GM12878 (cell line): ENCODE measurements at regions not wholly inside any gene's neighbourhood (a gene's known extent, or its start where the extent isn't known, plus 50 kb on each side); places are given as distances from the start of the nearest gene placed in this dataset.

Source experiments
- ATAC-seq: fragments of 200-7000 bp; cut with Tn5 transposase; 3 replicates; pipeline ENCODE4 v1.9.1; 2020; ENCODE audit warnings: mild to moderate bottlenecking, moderate library complexity
- BruUV-seq: library from RNA; stranded (reverse); fragments of 400-500 nt; replicated peaks from 2 replicates; lab custom pipeline; 2021; lab: Mats Ljungman, UMichigan
- CTCF ChIA-PET: fragments of 300-600 bp; sonication (Branson Sonifier 250); formaldehyde crosslinking; extraction: SDS; loops from one replicate; lab custom pipeline; 2021; ENCODE audit warnings: inconsistent platforms; lab: Yijun Ruan, JAX
- POLR2A ChIA-PET: fragments of 350-600 bp; formaldehyde crosslinking; extraction: SDS; loops from one replicate; lab custom pipeline; 2021; ENCODE audit warnings: inconsistent platforms; lab: Charles Lee
- RAD21 ChIA-PET: fragments of 300-600 bp; sonication (Branson Sonifier 250); formaldehyde crosslinking; loops from one replicate; lab custom pipeline; 2023; ENCODE audit warnings: antibody characterized with exemption; ENCODE audit not compliant: unreplicated experiment; lab: Charles Lee
- SMC1A ChIA-PET: fragments of 300-600 bp; sonication (Branson Sonifier 250); formaldehyde crosslinking; loops from one replicate; lab custom pipeline; 2023; ENCODE audit not compliant: unreplicated experiment, uncharacterized antibody; lab: Charles Lee
- DNase-seq: peaks from one replicate; pipeline ENCODE4 v3.0.0-alpha.2; 2011; ENCODE audit warnings: low read depth, low spot score
- FAIRE-seq: peaks from 3 replicates; lab custom pipeline; 2011; peaks lifted over from hg19 to GRCh38; lab: Jason Lieb, UNC
- H2AFZ ChIP-seq: 2 replicates; pipeline ENCODE4 v1.6.0; 2011; ENCODE audit warnings: low read depth, low read length, control low read depth; ENCODE audit not compliant: control insufficient read depth
- H3K27ac ChIP-seq: 2 replicates; pipeline ENCODE4 v1.5.1; 2011; ENCODE audit warnings: control low read depth; ENCODE audit not compliant: control insufficient read depth, insufficient read depth
- H3K27me3 ChIP-seq, 2 experiments: replicated peaks in 1 of 2; 2 replicates each; pipeline versions ENCODE4 v1.6.0 to v1.6.1; 2011; ENCODE audit warnings: low read length in 1 of 2; ENCODE audit not compliant: control insufficient read depth in 2 of 2, insufficient read depth in 2 of 2
- H3K36me3 ChIP-seq, 2 experiments: 2 replicates each; pipeline ENCODE4 v1.5.1; 2011; ENCODE audit warnings: low read length in 1 of 2; ENCODE audit not compliant: control insufficient read depth in 2 of 2, insufficient read depth in 2 of 2
- H3K4me1 ChIP-seq: 2 replicates; pipeline ENCODE4 v1.6.1; 2011; ENCODE audit warnings: mild to moderate bottlenecking, low read length, moderate library complexity, mixed read lengths; ENCODE audit not compliant: control insufficient read depth, insufficient read depth
- H3K4me2 ChIP-seq: 2 replicates; pipeline ENCODE4 v1.6.0; 2011; ENCODE audit warnings: control low read depth; ENCODE audit not compliant: control insufficient read depth, insufficient read depth
- H3K4me3 ChIP-seq: fragments of 200-600 bp; sonication (generic); 2 replicates; pipeline ENCODE4 v1.5.1; 2016
- H3K79me2 ChIP-seq: 2 replicates; pipeline ENCODE4 v1.6.0; 2011; ENCODE audit warnings: low read length; ENCODE audit not compliant: control insufficient read depth, insufficient read depth
- H3K9ac ChIP-seq: 2 replicates; pipeline ENCODE4 v1.8.0; 2011; ENCODE audit warnings: low read length, control low read depth, mixed read lengths; ENCODE audit not compliant: control insufficient read depth, insufficient read depth
- H3K9me3 ChIP-seq: replicated peaks from 3 replicates; pipeline ENCODE4 v1.5.1; 2011; ENCODE audit warnings: mild to moderate bottlenecking, low read length; ENCODE audit not compliant: control insufficient read depth, insufficient read depth
- H4K20me1 ChIP-seq: 2 replicates; pipeline ENCODE4 v1.6.0; 2011; ENCODE audit not compliant: control insufficient read depth, insufficient read depth
- BCL11A ChIP-seq: IDR thresholded peaks from 2 replicates; pipeline ENCODE4 v1.6.1; 2011; ENCODE audit warnings: low read depth, low read length
- CBX5 ChIP-seq: sonication (generic); IDR thresholded peaks from 2 replicates; pipeline ENCODE4 v1.6.1; 2016; ENCODE audit warnings: low read depth, moderate library complexity, mild to moderate bottlenecking, inconsistent platforms
- ESRRA ChIP-seq: IDR thresholded peaks from 2 replicates; pipeline ENCODE4 v1.6.1; 2012; ENCODE audit warnings: mild to moderate bottlenecking, low read length, improper control_type of control experiment
- IKZF2 ChIP-seq, 2 experiments: fragments of 450-650 bp; IDR thresholded peaks; 2 replicates each; pipeline ENCODE4 v1.6.1; 2017; ENCODE audit warnings: mild to moderate bottlenecking in 2 of 2, moderate library complexity in 2 of 2
- PML ChIP-seq: IDR thresholded peaks from 2 replicates; pipeline ENCODE4 v1.6.1; 2012; ENCODE audit warnings: low read length, inconsistent platforms
- POLR2AphosphoS2 ChIP-seq: IDR thresholded peaks from 2 replicates; pipeline ENCODE4 v1.6.1; 2011; ENCODE audit warnings: low read depth, mild to moderate bottlenecking, low read length, improper control_type of control experiment, moderate library complexity
- ZNF384 ChIP-seq: IDR thresholded peaks from 2 replicates; pipeline ENCODE4 v1.6.1; 2012; ENCODE audit warnings: low read depth, mild to moderate bottlenecking, low read length, improper control_type of control experiment, borderline replicate concordance
- WGBS: methylation state at CpG from one replicate; pipeline ENCODE4 v1.1.6; 2016; ENCODE audit warnings: low lambda C conversion rate; ENCODE audit not compliant: insufficient replicate concordance, insufficient coverage; ENCODE audit errors: missing lambda C conversion rate; 5-methylcytosine and 5-hydroxymethylcytosine counted together
- in situ Hi-C: fragments of 300-500 bp; cut with MboI; formaldehyde crosslinking; loops from 9 replicates; pipeline ENCODE4 v1.14.3; 2018; ENCODE audit warnings: mixed read lengths
- intact Hi-C: fragments of 100-400 bp; cut with micrococcal nuclease; formaldehyde crosslinking; loops from one replicate; pipeline ENCODE4 v1.14.2; 2022; ENCODE audit not compliant: unreplicated experiment
- TF ChIP-seq, protein P1 (sequence below): IDR thresholded peaks from 2 replicates; pipeline ENCODE4 v1.6.1; 2012; ENCODE audit warnings: improper control_type of control experiment, low read depth, low read length; ENCODE audit not compliant: insufficient replicate concordance
- TF ChIP-seq, protein P2 (sequence below): IDR thresholded peaks from 2 replicates; pipeline ENCODE4 v1.6.1; 2012; ENCODE audit warnings: low read depth, low read length, improper control_type of control experiment
- TF ChIP-seq, protein P3 (sequence below): fragments of 450-650 bp; IDR thresholded peaks from 2 replicates; pipeline ENCODE4 v1.6.1; 2017; ENCODE audit warnings: mild to moderate bottlenecking, moderate library complexity

DNA sequence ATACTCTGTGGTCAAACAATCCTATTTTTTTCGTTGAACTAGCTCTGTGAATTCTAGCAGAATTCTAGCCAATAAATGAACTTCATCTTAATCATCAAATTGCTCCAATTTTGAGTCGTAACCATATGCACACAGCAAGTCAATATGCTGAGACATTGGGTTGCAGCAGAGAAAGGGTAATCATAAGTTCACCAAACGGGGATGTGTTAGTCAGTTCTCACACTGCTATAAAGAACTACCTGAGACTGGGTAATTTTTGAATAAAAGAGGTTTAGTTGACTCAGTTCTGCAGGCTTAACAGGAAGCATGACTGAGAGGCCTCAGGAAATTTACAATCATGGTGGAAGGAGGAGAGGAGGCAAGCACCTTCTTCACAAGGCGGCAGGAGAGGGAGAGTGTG is 67.7 kb upstream of the ABCC4 start:
- TF ChIP-seq POLR2AphosphoS2 = no peak
- TF ChIP-seq ZNF384 = no peak
- TF ChIP-seq, protein P1, sequence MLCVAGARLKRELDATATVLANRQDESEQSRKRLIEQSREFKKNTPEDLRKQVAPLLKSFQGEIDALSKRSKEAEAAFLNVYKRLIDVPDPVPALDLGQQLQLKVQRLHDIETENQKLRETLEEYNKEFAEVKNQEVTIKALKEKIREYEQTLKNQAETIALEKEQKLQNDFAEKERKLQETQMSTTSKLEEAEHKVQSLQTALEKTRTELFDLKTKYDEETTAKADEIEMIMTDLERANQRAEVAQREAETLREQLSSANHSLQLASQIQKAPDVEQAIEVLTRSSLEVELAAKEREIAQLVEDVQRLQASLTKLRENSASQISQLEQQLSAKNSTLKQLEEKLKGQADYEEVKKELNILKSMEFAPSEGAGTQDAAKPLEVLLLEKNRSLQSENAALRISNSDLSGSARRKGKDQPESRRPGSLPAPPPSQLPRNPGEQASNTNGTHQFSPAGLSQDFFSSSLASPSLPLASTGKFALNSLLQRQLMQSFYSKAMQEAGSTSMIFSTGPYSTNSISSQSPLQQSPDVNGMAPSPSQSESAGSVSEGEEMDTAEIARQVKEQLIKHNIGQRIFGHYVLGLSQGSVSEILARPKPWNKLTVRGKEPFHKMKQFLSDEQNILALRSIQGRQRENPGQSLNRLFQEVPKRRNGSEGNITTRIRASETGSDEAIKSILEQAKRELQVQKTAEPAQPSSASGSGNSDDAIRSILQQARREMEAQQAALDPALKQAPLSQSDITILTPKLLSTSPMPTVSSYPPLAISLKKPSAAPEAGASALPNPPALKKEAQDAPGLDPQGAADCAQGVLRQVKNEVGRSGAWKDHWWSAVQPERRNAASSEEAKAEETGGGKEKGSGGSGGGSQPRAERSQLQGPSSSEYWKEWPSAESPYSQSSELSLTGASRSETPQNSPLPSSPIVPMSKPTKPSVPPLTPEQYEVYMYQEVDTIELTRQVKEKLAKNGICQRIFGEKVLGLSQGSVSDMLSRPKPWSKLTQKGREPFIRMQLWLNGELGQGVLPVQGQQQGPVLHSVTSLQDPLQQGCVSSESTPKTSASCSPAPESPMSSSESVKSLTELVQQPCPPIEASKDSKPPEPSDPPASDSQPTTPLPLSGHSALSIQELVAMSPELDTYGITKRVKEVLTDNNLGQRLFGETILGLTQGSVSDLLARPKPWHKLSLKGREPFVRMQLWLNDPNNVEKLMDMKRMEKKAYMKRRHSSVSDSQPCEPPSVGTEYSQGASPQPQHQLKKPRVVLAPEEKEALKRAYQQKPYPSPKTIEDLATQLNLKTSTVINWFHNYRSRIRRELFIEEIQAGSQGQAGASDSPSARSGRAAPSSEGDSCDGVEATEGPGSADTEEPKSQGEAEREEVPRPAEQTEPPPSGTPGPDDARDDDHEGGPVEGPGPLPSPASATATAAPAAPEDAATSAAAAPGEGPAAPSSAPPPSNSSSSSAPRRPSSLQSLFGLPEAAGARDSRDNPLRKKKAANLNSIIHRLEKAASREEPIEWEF = no peak
- TF ChIP-seq PML = no peak
- TF ChIP-seq IKZF2 (IDR thresholded peaks at IDR 0.05) = no peak
- TF ChIP-seq, protein P2, sequence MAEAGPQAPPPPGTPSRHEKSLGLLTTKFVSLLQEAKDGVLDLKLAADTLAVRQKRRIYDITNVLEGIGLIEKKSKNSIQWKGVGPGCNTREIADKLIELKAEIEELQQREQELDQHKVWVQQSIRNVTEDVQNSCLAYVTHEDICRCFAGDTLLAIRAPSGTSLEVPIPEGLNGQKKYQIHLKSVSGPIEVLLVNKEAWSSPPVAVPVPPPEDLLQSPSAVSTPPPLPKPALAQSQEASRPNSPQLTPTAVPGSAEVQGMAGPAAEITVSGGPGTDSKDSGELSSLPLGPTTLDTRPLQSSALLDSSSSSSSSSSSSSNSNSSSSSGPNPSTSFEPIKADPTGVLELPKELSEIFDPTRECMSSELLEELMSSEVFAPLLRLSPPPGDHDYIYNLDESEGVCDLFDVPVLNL = no peak
- TF ChIP-seq ESRRA = no peak
- no peak for TF ChIP-seq BCL11A
- no peak for TF ChIP-seq CBX5
- TF ChIP-seq, protein P3, sequence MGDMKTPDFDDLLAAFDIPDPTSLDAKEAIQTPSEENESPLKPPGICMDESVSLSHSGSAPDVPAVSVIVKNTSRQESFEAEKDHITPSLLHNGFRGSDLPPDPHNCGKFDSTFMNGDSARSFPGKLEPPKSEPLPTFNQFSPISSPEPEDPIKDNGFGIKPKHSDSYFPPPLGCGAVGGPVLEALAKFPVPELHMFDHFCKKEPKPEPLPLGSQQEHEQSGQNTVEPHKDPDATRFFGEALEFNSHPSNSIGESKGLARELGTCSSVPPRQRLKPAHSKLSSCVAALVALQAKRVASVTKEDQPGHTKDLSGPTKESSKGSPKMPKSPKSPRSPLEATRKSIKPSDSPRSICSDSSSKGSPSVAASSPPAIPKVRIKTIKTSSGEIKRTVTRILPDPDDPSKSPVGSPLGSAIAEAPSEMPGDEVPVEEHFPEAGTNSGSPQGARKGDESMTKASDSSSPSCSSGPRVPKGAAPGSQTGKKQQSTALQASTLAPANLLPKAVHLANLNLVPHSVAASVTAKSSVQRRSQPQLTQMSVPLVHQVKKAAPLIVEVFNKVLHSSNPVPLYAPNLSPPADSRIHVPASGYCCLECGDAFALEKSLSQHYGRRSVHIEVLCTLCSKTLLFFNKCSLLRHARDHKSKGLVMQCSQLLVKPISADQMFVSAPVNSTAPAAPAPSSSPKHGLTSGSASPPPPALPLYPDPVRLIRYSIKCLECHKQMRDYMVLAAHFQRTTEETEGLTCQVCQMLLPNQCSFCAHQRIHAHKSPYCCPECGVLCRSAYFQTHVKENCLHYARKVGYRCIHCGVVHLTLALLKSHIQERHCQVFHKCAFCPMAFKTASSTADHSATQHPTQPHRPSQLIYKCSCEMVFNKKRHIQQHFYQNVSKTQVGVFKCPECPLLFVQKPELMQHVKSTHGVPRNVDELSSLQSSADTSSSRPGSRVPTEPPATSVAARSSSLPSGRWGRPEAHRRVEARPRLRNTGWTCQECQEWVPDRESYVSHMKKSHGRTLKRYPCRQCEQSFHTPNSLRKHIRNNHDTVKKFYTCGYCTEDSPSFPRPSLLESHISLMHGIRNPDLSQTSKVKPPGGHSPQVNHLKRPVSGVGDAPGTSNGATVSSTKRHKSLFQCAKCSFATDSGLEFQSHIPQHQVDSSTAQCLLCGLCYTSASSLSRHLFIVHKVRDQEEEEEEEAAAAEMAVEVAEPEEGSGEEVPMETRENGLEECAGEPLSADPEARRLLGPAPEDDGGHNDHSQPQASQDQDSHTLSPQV = no peak
- H3K27me3 ChIP-seq = no peaks in the 10 kb centered on the region
- POLR2A ChIA-PET = no interaction called here
- CTCF ChIA-PET = interaction anchor here (5.8 kb wide), 1 partner anchor 178 kb away, joined by 33 read pairs; no protein-coding TSS in a partner anchor
- intact Hi-C loops (no loop called here), in situ Hi-C loops (no loop called here)
- SMC1A ChIA-PET = no interaction called here
- no peaks in the 10 kb centered on the region for H3K79me2 ChIP-seq
- WGBS = 20% methylated on average over 4 of the region's 4 CpGs
- no peaks in the 10 kb centered on the region for H3K36me3 ChIP-seq
- H3K9me3 ChIP-seq = no peaks in the 10 kb centered on the region; the same call in 1 of the 3 replicates
- ATAC-seq = no peak
- H3K9ac ChIP-seq = no peak overlapping the region
- H3K27ac ChIP-seq = no peak overlapping the region
- FAIRE-seq = no peak
- no TSS peak for BruUV-seq
- DNase-seq = no peak
- no peak overlapping the region for H3K4me3 ChIP-seq
- H4K20me1 ChIP-seq = no peaks in the 10 kb centered on the region
- no peak overlapping the region for H3K4me2 ChIP-seq
- no peaks in the 10 kb centered on the region for H3K4me1 ChIP-seq
- H2AFZ ChIP-seq = no peak overlapping the region
- RAD21 ChIA-PET = no interaction called here
